IPS-NIHi7 (cell line): ENCODE measurements at regions not wholly inside any gene's neighbourhood (a gene's known extent, or its start where the extent isn't known, plus 50 kb on each side); places are given as distances from the start of the nearest gene placed in this dataset.

Source experiments
- DNase-seq: peaks from one replicate; pipeline ENCODE4 v3.0.0; 2012; ENCODE audit warnings: mixed read lengths; ENCODE audit errors: extremely low spot score

DNA sequence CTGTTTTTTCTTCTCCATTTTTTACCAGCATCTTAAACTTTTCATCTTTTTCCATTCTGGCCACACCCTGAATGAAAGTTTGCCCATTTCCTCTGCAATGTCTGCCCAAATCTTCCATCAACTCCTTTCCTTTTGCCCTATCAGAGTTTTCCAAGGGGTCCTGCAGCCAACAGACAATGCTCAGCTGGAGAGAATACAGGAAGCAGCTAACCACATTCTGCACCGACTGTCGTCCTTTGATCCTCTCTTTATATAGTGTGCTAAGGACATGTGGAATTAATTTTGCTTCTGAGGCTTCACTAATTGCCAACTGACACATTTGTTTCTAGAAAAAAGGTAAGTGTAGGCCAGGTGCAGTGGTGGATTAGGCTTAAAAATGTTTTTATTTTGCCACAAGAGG lies 50.5 kb upstream of the DLX2 start:
- DNase-seq, result no peak

DNA sequence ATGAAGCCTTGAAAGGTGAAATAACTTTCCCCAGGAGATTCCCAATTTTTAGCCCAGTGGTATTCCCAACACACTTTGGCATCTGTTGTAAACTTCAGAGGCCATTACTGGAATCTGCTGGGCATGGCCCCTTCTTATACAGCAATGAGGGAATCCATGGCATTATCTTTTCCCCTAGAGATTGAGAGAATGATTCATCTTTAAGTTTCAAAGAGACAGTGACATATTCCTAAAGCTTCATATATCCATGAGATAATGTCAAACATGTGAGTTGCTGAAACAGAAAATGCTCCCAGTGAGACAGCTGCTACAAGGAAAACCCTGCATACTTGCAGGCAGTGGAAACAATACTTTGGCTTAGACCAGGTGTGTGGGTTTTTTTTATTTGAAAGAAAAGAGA lies 51.1 kb upstream of the DLX2 start:
- no peak for DNase-seq

DNA sequence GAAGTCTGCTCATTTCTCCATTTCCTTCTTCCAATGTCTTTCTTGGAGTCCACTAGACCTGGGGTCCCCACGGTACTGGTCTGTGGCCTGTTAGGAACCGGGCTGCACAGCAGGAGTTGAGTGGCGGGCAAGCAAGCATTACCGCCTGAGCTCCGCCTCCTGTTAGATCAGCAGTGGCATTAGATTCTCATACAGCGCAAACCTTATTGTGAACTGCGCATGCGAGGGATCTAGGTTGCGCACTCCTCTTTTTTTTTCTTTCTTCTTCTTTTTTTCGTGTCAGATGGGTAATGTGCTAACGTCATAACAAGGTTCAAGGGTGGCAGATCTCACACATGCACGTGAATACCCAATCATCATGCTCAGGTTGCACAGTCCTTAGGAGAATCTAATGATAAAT lies 53.1 kb upstream of the DLX2 start:
- no peak for DNase-seq

DNA sequence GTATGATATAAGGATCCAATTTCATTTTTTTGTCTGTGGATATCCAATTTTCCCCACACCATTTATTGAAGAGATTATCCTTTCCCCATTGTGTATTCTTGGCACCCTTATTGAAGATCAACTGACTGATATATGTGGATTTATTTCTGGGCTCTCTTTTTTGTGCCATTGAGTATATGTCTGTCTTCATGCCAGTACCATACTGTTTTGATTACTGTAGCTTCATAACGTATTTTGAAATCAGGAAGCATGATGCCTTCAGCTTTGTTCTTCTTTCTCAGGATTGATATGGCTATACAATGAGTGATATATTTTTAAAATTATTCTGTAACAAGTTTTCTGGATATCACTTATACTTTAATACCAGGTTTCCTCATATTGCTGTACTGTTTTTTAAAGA lies 58.1 kb upstream of the DLX2 start:
- no peak for DNase-seq

DNA sequence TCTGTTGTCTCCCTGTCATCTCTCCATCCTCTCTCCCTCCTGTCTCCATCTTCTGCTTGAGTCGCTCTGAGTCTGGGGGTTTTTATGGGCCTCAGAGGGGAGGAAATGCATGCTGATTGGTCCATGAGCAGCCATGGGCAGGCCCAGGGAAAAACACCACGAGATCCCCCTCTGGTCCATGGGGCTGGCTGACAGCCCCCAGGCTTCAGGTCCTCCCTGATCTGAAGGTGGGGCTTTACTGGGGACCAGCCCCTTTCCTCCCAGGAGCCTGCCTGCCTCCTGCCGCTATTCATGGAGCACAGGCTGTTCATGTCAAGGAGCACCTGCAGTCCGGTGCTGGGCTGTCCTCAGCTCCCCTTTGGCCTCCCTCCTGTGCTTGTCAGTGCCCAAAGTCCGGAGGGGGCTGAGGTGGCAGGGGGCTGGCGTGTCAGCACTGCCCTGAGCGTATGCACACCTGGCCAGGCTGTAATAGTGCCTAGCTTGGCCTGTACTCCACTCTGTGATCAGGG lies 59.6 kb upstream of the DLX2 start:
- DNase-seq, result no peak

DNA sequence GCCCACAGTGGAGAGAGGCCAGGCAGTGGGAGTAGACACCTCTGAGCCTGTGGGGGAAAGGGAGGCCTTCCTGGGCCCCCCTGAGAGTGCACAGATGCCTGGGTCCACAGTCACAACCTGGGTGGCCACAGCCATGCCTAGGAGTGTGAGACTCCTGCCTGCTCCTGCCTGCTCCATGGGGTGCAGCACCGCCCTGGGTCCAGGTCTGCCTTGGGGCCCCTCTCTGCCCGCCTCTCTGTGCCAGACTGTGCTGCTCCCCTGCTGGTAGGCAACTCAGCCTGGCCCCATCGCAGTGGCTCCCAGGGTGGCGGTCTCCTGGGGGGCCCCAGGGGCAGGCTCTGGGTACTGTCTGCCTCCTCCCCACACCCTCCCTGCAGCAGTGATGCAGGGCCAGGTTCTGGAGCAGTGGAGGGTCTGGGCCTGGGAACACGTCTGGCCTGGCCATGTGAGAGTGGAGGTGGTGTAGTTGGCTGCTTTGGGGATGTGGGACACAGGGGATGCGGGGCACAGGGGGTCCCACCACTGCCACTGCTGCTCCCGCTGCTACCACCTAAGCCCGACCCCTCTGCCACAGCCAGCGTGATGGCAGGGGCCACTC lies 60.1 kb upstream of the DLX2 start:
- no peak for DNase-seq

DNA sequence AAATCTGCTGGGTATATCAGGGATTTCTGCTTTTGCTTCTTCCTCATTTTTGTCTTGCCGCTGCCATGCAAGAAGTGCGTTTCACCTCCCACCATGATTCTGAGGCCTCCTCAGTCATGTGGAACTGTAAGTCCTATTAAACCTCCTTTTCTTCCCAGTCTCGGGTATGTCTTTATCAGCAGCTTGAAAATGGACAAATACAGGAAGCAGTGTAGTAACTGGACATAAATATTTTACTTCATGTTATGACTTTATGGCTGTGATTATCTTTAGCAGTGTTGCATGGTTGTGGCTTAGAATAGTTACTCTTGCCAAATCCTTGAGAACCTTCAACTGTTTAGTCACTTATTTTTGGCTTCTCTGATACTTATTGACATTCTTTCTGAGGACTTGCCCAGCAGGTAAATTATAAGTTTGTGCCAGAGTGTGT lies 66.2 kb upstream of the DLX2 start:
- no peak for DNase-seq

DNA sequence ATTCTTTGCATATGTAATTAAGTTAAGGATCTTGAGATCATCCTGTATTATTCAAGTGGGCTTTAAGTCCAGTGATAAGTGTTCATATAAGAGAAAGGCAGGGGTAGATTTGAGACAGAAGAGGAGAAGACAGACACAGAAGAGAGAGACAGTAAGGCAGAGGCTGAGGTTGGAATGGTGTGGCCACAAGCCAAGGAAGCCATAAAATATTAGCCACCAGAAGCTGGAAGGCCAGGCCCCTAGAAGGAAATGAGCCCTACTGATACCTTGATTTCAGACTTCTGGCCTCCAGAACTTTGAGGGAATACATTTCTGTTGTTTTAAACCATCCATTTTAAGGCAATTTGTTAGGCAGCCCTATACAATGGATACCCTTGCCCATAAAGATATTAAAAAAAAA lies 66.9 kb upstream of the DLX2 start:
- DNase-seq, result no peak

DNA sequence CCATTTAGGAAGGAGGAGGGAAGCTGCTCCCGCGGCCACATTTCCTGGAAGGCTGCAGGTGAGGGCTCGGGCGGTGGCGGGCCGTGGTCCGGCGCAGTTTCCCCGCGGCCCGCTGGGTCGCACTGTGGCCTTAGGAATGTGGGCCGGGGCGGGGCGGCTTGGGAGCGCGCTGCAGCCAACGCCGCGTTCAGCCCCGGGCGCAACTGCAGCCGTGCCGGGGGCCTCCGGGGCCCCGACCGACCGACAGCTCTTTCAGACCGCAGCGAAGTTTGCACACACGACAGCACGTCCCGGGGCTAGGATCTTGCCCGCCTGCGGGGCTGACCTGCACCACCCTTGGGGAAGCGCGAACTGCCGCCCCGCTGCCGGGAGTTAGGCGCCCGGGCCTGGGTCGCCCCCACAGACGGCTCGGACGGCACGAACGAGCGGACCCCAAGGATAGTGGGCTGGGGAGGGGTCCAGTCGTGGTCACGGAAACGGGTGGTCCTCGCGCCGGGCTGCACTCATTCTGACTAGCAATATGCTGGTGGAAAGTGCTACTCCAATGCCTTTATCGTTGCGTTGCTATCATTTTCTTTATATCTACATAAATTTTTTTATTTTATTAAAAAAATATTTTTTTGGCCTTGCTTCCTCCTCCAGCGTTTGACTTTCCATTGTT lies 69.9 kb upstream of the DLX2 start:
- peak; percentile 96 for DNase-seq

DNA sequence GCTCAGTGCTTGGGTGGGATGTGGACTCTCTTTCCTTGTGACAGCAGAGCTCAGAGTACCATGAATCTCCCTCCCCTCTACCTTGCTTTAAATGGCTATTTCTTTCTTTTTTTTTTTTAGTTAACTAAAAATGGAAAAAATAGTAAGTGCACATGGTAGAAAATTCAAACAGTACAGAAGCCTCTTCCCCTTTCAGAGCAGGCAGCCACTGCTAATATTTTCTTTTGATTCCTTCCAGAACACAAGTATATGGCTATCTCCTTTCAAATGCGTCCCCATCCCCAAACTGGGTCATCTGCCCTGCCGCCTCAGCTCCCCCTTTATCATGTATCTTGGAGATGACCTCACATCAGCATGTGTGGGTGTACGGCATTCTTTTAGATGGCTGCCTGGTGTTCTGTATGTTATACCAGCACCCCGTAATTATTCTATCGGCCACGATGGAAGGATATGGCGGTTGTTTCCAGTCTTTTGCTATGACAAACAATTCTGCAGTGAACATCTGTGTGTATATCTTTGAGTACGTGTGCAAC lies 70.5 kb upstream of the DLX2 start:
- DNase-seq, result peak; percentile 44

DNA sequence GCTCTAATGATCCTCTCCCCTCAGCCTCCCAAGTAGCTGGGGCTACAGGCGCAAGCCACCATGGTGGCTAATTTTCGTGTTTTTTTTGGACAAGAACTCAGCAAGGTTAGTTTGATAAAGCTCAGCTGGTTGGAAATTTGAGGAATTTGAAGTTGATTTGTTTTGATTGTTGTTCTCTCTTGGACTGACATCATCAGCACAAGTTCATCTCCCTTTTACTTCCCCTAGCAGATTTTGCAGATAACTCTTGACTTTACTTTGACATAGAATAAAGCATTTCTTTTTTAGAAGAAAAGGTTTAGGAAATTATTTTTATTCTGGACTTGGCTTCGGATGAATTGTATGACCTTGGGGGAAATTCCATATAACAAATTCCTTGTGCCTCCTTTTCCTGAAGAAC lies 74.9 kb upstream of the DLX2 start:
- DNase-seq, result no peak

DNA sequence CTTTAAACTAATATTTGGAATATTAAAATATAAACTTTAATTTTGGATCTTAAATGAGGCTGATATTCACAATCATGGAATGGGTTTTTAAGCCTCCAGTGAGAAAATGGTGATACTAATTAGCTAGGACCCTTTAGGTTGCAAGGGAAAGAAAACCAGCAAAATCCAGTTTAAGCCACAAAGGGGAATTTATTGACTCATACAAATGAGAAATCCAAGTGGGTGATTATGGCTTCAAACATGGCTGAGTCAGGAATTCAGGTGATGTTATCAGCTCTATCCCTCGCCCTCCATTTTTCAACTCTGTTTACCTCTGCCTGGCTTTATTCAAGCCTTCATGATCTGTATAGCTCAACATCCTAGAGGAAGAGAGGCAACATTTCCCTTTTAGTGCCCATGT lies 75.3 kb upstream of the DLX2 start:
- no peak for DNase-seq

DNA sequence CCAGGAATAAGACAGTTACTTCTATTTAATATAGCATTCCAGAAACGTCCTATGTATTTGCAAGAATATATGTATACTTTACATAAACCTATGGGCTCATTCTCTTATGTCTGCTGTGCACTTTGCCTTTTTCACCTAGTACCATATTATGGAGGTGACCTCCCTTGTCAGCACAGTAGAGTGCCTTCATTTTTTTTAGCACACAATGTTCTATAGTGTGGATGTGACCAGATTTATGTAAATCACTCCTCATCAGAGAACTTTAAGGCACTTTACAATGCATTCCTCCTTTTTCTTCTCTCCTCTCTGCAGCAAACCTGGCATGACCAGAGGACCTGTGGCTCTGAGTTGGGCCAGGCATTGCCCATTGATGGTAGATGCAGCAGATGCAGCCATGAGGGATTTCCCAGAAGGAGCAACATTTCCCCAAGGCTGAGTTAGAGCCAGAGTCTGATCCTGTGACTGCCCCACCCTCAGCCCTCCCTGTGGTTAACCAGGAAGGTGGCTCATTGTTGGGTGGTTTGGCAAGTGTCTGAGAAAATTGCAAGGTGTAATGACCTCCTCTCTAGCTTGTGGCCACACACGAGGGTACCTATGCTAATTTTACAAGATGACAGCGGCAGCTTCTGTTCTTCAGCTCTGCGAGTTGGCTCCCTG lies 76.5 kb upstream of the DLX2 start:
- DNase-seq, result no peak

DNA sequence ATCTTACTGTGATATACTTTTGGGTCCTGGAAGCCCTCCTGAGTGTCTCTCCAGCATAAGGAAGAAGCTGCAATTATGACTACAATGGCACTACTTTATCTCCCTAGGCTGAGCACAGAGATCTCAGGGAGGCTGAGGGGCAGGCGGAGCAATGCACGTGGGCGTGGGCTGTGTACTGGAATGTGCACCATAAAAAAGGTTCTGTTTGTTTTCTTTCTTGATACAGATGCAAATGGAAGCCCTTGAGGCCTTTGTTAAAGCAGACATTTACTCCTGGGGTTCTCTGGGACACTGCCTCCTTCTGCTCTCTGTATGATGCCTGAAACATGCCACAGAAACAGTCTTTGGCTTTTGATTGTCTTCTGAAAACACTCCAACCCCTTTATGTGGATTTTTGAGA lies 79.1 kb upstream of the DLX2 start:
- DNase-seq, result peak; percentile 58

DNA sequence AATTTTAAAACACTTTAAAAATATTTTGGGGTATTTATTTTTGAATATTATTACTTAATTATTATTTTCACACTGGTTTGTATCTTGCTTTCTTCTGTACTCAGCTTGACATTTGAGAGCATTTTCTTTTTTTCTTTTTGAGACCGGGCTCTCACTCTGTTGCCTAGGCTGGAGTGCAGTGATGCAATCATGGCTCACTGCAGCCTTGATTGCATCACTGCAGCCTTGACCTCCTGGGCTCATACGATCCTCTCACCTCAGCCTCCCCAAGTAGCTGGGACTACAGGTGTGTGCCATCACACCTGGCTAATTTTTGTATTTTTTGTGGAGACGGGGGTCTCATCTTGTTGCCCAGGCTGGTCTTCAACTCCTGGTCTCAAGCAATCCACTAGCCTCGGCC lies 79.9 kb upstream of the DLX2 start:
- DNase-seq, result no peak

DNA sequence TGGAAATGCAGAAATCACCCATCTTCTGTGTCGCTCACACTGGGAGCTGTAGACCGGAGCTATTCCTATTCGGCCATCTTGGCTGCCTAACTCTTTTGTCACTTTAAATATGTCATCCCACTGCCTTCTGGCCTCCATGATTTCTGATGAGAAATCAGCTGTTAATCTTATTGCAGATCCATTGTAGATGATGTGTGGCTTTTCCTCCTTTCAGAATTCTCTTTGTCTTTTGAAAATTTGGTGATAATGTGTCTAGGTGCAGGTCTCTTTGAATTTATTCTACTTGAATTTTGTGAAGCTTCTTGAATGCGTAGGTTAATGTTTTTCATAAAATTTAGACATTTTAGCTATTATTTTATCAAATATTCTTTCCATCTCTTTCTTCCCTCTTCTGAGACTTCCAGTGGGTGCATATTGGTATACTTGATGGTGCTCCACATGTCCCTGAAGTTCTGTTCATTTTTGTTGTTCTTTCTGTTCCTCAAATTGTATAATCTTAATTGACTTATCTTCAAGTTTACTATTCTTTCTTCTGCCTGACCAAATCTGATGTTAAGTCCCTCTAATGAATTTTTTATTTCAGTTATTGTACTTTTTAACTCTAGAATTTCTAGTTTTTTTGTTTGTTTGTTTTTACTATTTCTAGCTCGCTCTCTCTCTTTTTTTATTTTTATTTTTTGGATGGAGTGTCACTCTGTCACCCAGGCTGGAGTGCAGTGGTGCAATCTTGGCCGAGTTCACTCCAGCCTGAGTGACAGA lies 90.8 kb upstream of the DLX2 start:
- no peak for DNase-seq

DNA sequence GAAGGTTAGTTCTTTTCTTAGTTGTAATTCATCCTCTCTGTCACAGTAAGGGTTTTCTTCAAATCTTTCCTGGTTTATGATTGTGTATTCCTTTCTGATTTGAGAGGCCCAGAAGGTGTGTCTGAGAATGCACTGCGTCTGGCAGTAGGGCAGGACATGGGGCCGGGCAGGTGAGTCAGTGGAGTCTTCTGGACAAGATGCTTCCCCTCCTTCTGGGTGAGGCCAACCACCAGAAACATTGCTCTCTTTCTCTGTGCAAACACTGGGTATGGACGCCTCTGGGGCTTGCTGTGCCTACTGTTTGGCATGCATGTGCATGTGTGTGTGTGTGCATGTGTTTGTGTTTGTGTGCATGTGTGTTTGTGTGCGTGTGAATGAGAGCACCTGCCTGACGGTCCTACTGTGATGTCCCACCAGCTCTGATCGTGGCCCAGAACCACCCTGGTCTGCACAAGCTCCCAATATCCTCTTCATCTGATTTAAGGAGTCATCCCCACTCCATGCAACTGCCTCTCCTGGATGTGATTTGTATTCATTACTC lies 93.2 kb upstream of the DLX2 start:
- DNase-seq, result no peak

DNA sequence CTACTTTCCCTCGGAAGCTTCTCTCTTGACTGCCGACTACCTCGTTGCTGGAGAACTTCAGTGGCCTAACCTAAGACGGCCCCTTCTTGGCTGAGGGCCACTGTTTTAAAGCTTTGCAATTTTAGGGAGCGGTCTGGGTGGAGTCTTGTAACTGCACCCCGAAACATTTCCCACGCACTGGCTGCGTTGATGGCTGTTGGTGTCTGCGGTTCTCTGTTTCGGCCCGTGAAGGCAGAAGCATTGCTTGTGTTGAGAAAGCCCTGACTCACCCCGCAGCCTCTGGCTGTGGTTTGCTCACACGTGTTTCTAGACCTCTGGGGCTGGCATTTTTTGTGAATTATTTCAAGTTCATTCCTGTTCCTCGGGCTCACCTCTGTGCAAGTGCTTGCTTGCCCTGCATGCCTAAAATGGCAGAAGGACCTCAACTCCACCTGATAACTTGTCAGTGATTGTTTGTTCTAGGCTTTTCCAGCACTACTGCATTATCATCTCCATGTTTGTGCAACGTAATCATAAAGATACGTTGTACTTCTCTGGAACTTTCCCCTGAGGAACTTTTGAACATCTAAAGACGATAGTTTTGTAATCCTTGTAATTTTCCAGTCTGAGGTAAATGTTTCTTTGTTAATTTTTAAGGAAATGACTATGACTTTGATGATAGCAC lies 94.2 kb upstream of the DLX2 start:
- no peak for DNase-seq

DNA sequence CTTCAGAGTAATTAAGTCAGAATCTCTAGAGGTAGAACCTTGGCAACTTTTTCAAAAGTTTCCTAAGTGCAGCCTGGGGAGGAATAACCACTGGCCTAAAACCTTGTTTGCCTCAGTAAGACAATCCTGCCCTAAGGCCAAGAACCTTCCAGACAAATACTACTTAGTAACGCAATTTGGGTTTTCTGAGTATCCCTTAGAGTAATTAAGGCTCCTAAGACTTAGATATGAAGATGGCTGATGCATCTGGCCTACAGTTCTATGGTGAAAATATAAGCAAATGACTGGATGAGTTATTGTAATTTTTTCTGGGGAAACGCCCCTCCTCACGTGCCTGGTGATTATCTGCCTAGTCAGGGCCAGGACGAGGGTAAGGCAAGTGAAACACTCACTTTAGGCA lies 95.7 kb upstream of the DLX2 start:
- no peak for DNase-seq

DNA sequence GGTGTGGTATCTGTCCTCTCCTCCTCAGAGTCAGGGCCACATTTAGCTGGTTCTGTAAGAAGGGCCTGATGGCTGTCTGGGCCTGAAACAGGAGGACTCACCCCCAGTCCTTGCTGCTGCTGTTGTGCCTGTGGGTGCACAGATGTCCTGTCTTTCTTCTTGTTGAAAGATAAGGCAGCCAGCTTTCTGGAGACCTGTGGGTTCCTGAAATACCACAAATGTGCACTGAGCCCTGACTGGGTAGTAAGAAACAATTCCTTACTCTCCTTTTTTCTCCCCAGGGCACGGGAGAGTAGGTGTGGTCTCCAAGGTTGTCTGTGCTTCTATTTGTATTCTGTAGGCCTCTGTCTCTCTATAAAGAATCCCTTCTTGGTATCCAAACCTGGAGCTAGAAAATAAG lies 96.2 kb upstream of the DLX2 start:
- no peak for DNase-seq

DNA sequence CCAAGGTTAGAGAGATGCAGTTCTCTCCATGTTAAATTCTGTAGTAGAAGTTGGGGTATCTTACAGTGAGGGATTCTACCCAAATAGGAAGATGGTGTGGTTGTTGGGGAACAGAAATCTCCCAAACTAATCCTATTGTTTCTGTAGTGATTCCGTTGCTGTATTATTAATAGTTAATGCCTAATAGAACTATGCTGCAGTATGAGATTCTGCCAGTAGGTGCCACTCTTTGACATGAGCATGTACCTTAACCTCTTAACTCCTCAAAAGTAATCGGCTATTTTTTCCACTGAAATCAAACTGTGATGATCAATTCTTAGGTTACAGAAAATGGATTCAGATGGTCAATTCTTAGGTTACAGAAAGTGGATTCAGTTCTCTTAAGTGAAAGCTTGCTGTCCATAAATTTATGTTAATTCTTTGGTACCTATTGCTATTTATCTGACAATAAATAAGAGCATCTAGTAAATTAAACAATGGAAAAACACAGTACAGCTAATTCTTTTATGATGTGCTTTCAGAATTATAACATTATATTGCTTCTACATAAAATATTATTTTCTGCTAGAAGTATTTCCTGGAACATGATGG lies 97.9 kb upstream of the DLX2 start:
- DNase-seq, result peak; percentile 37
